Kidney tubule cell (primary cell): ENCODE measurements at regions not wholly inside any gene's neighbourhood (a gene's known extent, or its start where the extent isn't known, plus 50 kb on each side); places are given as distances from the start of the nearest gene placed in this dataset.
"Not testable (repeated sequence)": the region's sequence is repeated elsewhere in the genome, so short reads cannot be mapped to it uniquely, and the experiment has no call there.

Source experiments
- DNase-seq: peaks from one replicate; pipeline ENCODE4 v3.0.0-alpha.2; 2018; ENCODE audit warnings: low spot score

DNA sequence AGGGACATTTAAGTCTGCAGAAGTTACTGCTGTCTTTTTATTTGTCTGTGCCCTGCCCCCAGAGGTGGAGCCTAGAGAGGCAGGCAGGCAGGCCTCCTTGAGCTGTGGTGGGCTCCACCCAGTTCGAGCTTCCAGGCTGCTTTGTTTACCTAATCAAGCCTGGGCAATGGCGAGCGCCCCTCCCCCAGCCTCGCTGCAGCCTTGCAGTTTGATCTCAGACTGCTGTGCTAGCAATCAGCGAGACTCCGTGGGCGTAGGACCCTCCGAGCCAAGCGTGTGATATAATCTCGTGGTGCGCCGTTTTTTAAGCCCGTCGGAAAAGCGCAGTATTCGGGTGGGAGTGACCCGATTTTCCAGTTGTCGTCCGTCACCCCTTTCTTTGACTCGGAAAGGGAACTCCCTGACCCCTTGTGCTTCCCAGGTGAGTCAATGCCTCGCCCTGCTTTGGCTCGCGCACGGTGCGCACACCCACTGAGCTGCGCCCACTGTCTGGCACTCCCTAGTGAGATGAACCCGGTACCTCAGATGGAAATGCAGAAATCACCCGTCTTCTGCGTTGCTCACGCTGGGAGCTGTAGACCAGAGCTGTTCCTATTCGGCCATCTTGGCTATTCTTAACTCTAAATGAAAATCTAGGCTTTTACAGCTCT is 244.0 kb upstream of the SPHKAP start:
- DNase-seq, result not testable (repeated sequence)

DNA sequence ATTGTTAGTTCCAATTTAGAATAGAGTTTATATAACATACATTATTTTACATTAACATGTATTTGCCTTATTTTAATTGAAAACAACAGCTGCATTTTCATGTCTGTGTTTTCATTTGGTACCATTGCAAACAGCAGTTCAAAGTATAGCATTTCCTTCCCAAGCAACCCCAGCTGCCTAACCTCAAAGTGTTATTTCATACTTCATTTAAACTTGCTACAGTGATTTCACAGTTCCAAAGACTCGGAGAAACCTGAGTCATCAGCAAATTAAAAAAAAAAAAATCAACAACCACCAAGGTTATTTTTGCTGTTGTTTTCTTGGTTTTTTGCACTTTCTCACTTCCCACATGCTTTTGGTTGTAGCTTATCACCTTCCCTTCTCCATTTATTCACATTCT is 236.5 kb upstream of the SPHKAP start:
- peak; percentile 55 for DNase-seq

DNA sequence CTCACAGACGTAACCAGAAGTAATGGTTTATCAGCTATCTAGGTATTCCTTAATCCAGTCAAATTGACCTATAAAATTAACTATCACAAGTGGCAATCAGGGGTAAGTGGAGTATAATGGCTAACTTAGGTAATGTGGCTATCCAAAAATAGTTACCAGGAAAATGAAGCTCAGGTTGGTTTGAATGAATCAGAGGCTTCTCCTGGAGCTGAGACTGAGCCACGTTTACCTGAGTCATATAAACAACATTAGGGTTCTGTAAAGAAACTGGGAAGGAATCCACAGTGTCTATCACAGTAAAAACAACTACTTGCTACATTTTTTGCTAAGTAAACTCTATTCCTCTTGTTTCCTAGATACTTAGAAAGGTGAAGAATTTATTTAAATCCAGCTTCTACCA is 236.0 kb upstream of the SPHKAP start:
- DNase-seq, result peak; percentile 87

DNA sequence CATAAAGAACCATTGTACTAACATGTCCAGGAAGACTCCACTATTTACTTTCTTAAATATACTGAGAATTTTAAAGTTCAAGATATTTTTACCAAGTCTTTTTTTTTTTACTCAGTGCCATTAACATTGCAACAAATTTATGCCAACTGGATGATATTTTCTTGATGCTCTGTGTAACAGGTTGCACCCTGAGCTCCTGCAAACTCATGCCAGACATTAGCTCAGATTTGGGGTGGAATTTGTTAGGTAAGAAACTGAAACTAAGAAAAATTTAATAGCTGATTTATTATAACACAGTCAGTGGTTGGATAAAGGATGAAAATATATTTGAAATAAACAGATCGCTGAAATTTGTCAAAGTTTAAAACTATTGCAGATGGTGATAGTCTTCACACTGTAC is 228.6 kb upstream of the SPHKAP start:
- no peak for DNase-seq

DNA sequence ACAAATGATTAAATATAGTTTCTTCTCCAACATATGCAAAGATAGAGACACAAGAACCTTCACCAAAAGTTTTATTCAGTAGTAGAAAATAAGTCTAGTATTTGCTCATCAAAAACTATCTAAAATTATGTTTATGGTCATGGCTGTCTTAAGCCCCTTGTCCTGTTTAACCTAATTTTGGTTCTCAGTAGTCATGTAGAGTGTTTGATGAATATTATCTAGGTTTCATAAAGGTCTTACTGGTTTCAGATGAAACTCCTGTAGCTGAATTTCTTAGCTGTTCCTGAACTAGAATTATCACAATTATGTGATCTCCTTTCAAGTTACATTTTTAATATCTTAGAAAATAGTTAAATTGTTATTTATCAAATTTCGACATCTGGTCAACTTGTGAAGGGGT is 228.0 kb upstream of the SPHKAP start:
- no peak for DNase-seq

DNA sequence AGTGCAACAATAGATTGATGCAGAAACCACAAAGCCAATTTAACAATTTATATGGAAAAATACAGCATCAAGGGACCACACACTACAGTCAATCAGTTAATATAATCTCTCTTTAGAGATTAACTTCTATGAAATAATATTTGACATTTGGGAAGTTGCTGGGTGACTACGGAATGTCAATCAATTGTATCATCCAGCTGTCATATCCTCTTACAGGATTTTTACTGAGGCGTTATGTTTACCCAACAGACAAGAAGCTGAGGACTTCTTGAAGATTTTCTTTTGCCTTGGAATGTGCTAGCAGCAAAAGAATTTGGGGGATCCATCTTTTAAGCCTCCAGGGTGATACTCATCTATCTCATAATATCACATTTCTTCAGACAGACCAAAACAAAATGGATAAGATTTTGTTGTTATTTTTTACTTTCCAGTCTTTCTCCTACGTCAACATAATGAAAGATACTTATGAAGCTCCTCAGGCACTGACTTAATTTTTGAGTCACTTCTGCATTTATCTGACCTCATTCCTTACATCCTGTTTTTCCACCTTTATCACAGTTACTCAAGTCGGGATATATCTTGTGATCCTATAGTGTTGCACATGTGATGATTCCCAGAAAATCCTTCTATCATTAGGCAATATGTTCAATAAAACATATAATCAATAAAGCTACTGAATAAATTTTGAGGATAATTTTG is 227.2 kb upstream of the SPHKAP start:
- DNase-seq, result no peak

DNA sequence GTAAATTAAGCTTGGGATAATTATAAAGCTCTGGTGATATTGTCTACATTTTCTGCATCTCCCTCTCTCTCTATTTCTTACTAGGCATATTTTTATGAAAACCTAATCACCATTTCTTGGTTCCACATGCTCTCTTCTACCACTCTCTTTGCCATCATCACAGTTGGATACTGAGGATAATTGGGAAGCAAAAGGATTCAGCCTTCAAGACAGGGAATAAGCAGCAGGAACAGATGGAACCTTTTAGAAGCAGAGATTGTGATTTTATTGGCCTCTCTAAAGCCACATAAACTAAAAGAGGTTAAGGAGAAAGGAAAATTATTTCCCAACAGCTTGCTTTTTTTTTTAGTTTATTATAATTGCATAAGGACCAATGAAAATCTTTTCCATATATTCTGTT is 226.3 kb upstream of the SPHKAP start:
- DNase-seq, result no peak

DNA sequence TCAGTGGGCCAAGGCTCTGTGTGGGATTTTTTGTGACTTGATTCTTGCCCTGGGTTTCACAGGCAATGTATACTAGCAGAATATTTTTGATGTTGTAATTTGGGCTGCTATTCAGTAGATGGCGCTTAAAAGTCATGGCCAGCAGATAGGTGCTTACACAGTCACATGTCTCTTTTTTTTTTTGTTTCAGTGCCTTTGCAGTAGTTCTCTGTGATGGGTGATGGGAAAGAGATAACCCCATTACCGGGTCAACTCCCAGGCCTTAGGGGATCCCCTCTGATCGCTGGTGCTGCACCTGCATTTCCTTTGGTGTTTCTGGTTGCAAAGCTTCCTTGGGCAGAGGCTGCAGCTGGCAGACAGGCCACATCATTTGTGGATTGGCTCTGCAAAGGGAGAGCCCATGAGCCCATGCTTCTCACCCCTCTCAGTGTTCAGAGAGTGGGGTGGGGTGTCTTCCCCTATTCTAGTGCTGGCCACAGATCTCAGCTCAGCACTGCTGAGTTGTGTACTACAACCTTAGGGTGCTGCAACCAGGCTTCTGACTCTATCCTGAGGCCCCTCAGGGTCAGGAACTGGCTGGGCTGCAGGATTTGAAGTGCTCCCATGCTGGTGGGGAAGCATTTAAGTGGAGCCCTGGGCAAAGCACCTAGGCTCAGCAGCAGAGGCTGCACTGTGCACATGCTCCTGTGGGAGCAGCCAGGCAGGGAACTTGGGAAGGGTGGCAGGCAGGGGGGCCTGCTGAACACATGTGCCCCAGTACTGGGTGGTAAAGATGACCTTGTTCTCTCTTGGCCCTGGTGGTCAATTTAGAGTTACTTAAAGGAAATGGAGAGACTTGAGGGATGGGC is 219.8 kb upstream of the SPHKAP start:
- peak; percentile 32 for DNase-seq

DNA sequence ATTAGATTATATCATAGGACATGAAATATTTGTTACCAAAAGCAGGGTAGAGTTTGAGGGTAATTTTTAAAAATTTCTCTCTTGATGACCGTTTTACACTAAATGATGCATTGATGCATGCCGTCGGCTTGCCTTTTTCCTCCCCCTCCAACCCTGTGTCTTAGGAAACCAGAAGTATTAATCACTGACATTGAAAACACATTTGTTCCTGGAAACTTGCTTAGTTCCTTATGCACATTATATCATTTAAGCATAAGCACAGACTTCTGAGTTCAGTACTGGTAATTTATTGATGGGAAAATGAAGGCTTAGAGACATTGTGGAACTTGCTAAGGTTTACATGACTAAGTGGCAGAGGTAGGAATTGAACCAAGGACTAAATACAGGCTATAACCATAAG is 206.3 kb upstream of the SPHKAP start:
- DNase-seq, result no peak

DNA sequence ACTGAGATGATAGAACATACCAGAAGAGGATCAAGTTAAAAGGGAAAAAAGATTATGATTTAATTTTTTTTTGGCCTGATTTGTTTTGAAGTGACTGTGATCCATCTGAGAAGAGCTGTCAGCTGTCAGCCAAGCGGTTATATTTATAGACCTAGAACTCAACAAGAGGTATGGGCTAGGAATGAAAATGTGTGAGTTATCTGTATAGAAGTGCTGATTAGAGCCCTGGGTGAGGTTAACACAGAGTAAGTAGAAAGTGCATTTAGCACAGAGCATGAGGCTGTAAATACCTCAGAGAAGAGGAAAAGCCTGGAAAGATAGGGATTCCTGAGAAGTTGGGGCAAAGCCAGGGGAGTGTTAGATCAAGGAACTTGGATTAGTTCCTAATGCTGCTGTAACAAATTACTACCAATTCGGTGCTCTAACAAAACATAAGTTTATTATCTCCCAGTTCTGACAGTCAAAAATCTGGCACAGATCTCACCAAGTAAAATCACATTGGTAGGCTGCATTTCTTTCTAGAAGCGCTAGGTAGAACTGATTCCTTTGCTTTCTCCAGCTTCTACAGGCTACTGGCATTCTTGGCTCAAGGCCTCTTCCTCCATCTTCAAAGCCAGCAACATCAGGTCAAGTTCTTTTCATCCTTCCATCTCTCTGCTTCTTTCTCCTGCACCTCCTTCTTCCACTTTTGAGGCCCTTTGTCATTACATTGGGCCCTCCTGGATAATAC is 197.4 kb upstream of the SPHKAP start:
- no peak for DNase-seq

DNA sequence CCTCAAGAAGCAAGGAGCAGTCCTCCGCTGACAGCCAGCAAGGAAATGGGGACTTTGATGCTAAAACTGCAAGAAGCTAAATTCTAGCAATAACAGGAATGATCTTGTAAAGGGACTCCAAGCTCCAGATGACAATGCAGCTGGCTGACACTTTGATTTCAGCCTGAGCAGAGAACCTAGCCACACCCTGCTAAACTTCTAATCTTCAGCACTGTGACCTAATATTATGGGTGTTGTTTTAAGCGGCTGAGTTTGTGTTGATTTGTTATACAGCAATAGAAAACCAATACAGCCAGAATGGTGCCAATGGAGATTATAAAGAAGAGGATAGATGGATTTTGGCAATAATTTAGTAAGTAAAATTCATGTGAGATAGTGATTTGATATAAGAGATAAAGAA is 196.7 kb upstream of the SPHKAP start:
- no peak for DNase-seq

DNA sequence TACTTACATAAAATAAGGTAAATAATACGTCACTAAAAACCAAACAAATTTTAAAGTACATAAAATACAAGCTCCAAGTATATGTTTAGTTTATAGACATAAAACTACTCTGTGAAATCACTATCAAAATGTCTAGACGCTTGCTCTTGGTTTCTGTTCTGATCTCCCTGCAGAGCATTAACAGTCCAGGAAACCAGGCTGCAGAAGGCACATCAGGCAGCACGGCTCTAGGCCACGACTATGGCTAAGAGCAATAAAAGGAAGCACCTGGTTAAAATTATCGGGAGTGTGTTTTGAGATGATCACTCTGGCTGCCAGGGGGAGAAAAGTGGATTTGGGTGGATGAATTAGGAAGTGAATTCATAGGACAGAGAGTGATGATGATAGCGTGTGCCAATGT is 196.0 kb upstream of the SPHKAP start:
- DNase-seq, result no peak

DNA sequence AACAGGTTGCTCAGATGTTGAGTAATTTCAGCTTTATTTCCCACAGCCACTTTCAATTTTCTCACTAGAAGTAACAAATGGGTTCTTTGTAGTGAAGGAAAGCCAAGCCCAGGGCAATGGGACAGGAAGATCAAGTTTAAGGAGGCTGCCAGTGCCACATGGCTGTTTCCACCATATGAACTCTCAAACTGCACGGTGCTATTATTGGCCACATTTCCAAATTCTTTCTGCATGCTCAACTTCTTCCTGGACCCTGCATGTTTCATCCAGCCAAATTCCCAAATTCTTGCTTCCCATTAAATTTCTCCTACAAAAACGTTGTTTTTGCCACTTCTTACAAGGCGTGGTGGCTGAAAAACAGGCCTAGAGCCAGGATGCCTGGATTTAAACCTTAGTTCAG is 193.3 kb upstream of the SPHKAP start:
- no peak for DNase-seq

DNA sequence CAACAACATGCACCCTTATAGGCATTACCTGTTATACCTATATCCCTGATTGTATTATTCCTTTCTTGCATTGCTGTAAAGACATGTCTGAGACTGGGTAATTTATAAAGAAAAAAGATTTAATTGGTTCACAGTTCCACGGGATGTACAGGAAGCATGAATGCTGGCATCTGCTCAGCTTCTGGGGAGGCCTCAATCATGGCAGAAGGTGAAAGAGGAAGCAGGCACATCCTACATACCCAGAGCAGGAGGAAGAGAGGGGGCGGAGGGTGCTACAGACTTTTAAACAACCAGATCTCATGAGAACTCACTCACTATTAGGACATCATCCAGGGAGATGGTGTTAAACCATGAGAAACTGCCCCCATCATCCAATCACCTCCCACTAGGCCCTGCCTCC is 191.7 kb upstream of the SPHKAP start:
- no peak for DNase-seq

DNA sequence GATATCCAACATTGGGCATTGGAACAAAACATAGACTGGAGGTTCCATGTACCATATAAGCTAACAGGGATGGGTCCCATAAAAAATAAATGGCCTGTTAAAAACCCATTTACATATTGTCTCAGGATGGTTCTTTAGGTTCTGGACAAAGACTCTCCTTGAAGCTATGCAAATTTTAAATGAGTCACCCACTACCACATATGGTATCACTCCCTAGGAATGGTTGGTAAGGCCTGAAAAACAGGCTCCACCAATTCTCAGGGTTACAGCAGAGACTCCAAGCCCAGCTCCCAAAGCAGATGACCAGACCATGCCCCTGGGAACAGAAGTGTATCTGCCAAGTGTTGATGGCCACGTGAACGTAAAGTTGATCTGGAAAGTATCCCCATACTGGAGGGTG is 190.7 kb upstream of the SPHKAP start:
- DNase-seq, result no peak

DNA sequence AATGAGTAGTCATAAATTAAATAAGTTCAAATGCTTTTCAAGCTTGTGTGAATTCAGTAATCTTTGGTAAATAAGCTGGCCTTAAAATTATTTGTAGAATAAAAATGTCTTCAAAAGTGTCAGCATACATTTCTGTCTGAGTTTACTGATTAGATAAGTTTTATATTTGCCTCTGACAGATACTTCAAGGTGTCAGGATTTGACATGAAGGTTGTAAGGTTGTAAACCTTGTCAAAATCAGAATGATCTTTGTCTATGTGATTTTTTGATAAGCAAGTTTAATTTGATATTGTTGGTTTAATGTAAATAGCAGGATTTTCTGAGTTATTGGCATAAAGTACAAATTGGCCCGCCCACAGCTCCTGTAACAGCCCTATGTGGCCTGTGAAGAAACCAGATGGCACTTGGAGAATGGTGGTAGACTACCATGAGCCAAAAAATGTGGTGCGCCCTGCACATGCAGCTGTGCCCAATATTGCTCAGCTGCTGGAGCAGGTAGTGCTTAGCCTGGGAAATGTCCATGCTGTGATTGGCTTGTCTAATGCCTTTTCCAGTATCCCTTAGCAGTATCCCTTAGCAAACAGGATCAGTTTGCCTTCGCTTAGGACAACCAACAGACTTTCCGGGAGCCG is 188.0 kb upstream of the SPHKAP start:
- DNase-seq, result no peak

DNA sequence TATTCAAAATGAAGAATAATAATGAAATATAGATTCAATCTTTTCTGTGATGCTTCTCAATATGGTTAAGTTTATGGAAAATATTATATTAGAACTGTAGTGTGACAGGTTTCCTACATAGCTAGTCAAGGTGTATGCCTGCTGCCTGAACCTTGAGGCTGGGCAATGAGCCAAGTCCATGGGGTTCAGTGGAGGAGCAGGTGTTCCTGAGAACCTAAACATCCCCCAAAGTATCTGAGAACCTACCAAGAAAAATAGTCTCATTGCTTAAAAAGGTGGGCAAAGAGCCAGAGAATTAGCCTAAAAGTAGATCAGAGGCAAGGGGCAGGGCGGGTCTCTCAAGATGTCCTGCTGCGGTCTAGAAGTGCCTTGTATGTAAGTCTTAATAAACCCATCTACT is 185.9 kb upstream of the SPHKAP start:
- DNase-seq, result no peak

DNA sequence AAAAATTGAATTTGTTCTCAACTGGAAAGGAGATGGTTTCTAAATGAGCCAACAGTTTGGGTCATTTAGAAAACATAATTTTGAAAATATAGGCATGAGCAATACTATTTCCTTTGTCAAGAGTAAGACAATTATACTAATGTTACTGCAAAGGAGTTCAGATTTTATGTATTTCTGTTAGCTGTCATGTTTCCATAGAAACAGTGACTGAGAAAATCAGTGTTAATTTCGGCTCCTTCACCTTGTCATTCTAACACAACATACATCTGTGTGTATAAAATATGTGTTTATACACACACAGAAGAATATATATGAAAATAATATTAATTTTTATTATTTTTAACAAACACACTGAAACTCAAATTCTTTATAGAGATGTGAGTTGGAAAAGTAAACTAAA is 178.0 kb upstream of the SPHKAP start:
- no peak for DNase-seq

DNA sequence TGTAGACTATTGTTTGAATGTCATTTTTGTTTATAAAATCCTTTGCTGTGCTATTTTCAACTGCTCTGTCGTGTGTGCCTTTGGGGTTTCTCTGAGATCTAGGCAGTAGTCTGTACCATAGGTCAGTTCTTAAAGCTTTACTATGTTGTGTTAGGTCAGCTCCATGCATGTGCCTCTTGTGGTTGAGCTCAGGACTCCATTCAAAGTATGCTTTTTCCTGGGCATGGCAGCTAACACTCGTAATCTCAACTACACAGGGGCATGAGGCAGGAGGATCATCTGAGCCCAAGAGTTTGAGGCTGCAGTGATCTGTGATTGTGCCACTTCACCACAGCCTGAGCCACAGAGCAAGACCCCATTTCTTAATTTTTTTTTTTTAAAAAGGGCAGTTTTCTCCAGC is 174.4 kb upstream of the SPHKAP start:
- no peak for DNase-seq

DNA sequence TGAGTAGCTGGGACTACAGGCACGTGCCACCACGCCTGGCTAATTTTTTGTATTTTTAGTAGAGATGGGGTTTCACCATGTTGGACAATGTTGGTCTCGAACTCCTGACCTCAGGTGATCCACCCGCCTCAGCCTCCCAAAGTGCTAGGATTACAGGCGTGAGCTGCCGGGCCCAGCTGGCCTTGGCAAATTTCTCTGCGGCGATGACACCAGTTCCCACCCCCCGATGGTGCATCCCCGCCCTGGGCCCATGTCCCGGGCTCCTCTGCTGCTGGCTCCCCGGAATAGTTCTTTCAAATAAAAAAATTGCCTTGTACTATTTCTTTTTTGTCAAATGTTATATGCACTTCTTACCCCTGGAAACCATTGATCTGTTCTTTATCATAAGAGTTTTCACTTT is 171.5 kb upstream of the SPHKAP start:
- DNase-seq, result not testable (repeated sequence)

DNA sequence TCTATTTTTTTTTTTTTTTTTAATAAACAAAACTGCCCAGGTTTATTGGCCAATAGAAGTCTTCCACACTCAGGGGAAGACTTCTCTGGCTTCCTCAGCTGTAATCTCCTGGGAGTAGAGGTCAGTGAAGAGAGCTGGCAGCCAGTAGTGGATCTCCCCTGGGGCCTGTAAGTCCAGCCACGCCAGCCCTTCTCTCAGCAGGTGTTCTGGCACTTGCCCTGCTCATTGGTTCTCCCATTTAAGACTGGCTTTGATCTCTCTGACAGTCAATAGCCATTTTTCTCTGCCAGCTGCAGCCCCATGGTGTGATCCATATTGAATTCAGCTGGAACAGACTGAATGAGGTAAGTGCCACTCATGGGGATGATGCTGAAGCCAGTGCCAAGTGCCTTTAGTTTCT is 170.6 kb upstream of the SPHKAP start:
- DNase-seq, result no peak

DNA sequence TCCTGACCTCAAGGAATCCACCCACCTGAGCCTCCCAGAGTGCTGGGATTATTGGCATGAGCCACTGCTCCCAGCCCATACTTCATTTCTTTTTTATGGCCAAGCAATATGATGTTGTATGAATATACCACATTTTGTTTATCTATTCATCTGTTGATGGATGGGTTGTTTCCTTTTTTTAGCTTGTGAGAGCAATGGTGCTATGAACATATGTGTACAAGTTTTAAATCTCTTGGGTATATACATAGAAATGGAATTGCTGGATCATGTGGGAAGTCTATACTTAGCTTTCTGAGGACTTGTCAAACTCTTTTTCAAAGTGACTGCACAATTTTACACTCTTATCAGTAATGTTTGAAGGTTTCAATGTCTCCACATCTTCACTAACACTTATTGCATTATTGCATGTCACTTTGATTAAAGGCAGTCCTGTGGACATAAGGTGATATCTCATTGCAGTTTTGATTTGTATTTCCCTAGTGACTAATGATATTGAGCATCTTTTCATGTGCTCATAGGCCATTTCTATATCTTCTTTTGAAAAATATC is 167.1 kb upstream of the SPHKAP start:
- no peak for DNase-seq
